Inferior parietal cortex (tissue), 1 donor: ENCODE measurements at regions not wholly inside any gene's neighbourhood (a gene's known extent, or its start where the extent isn't known, plus 50 kb on each side); places are given as distances from the start of the nearest gene placed in this dataset.
"Not testable (repeated sequence)": the region's sequence is repeated elsewhere in the genome, so short reads cannot be mapped to it uniquely, and the experiment has no call there.

Experiments used
- DNase-seq: peaks from one replicate; pipeline ENCODE4 v3.0.0-alpha.2; 2016; ENCODE audit errors: extremely low spot score

GRCh38 chr7:119266790-119267189 is 1006.2 kb upstream of the KCND2 start:
- DNase-seq = not testable (repeated sequence)

- DNase-seq = peak; percentile 82
These were observed 1002.9 kb upstream of the KCND2 start for GRCh38 chr7:119270045-119270464.

GRCh38 chr7:119270644-119271043 is 1002.3 kb upstream of the KCND2 start:
- DNase-seq = no peak

- DNase-seq = no peak
These were observed 1001.7 kb upstream of the KCND2 start for GRCh38 chr7:119271147-119271779.

GRCh38 chr7:119281181-119281846 is 991.7 kb upstream of the KCND2 start:
- DNase-seq = no peak

GRCh38 chr7:119283353-119283752 is 989.6 kb upstream of the KCND2 start:
- DNase-seq = no peak

GRCh38 chr7:119288416-119288815 is 984.6 kb upstream of the KCND2 start:
- no peak for DNase-seq

- not testable (repeated sequence) for DNase-seq
These were observed 972.6 kb upstream of the KCND2 start for GRCh38 chr7:119300341-119300740.

- no peak for DNase-seq
These were observed 952.7 kb upstream of the KCND2 start for GRCh38 chr7:119320316-119320715.

GRCh38 chr7:119329715-119330114 is 943.3 kb upstream of the KCND2 start:
- no peak for DNase-seq

GRCh38 chr7:119335405-119335804 is 937.6 kb upstream of the KCND2 start:
- DNase-seq = no peak

- no peak for DNase-seq
These were observed 931.2 kb upstream of the KCND2 start for GRCh38 chr7:119341822-119342221.

GRCh38 chr7:119343289-119343688 is 929.7 kb upstream of the KCND2 start:
- no peak for DNase-seq

- DNase-seq = no peak
These were observed 928.5 kb upstream of the KCND2 start for GRCh38 chr7:119344466-119344865.

GRCh38 chr7:119348491-119348890 is 924.5 kb upstream of the KCND2 start:
- DNase-seq = no peak

GRCh38 chr7:119350334-119350733 is 922.6 kb upstream of the KCND2 start:
- no peak for DNase-seq

GRCh38 chr7:119351320-119351719 is 921.7 kb upstream of the KCND2 start:
- no peak for DNase-seq

GRCh38 chr7:119374436-119374835 is 898.5 kb upstream of the KCND2 start:
- no peak for DNase-seq

- no peak for DNase-seq
These were observed 895.1 kb upstream of the KCND2 start for GRCh38 chr7:119377861-119378260.

- DNase-seq = no peak
These were observed 890.2 kb upstream of the KCND2 start for GRCh38 chr7:119382726-119383125.

- no peak for DNase-seq
These were observed 878.0 kb upstream of the KCND2 start for GRCh38 chr7:119395024-119395423.

GRCh38 chr7:119397156-119397555 is 875.8 kb upstream of the KCND2 start:
- no peak for DNase-seq

- no peak for DNase-seq
These were observed 864.4 kb upstream of the KCND2 start for GRCh38 chr7:119408596-119408995.
